GM18508 (cell line): ENCODE measurements at regions not wholly inside any gene's neighbourhood (a gene's known extent, or its start where the extent isn't known, plus 50 kb on each side); places are given as distances from the start of the nearest gene placed in this dataset.

Source experiments
- ATAC-seq: cut with Tn5 transposase; IDR thresholded peaks from one replicate; pipeline ENCODE4 v1.9.1; 2021; ENCODE audit warnings: moderate number of reproducible peaks; ENCODE audit not compliant: insufficient read depth, unreplicated experiment

DNA sequence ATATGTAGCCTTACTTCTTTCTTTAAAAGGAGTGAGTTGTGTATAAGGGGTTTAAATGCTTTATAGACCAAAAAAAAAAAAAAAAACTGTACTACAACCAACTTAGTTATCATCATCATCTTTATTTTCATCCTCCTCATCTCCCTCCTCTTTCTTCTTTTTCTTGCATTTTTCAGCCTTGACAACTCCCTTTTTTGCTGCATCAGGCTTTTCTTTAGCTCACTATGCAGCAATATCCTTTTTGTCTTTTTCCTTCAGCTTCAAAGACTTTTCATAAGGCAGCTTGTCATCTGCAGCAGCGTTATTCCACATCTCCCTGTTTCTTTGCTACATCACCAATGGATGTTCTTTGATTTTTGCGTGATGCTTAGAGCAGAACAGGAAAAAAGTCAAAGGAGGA, 526.0 kb downstream of the ZNF608 start:
- no peak for ATAC-seq

DNA sequence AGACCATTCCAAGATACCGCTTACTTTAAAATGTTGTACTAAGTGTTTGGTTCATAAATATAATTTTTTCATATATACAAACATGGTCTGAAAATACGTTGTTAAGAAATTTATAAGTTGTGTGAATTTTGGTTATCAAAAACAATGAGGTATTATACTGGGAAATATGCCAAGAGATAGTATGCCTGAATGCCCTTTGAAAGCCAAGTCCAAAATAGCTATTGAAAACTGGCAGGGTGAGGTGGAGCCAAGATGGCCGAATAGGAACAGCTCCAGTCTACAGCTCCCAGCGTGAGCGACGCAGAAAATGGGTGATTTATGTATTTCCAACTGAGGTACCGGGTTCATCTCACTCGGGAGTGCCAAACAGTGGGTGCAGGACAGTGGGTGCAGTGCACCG, 533.5 kb downstream of the ZNF608 start:
- ATAC-seq = no peak

- peak; percentile 79 for ATAC-seq
Observed at GRCh38 chr5:124210111-124210910, 536.1 kb downstream of the ZNF608 start.

GRCh38 chr5:124207118-124207517, 539.3 kb downstream of the ZNF608 start:
- ATAC-seq = no peak

DNA sequence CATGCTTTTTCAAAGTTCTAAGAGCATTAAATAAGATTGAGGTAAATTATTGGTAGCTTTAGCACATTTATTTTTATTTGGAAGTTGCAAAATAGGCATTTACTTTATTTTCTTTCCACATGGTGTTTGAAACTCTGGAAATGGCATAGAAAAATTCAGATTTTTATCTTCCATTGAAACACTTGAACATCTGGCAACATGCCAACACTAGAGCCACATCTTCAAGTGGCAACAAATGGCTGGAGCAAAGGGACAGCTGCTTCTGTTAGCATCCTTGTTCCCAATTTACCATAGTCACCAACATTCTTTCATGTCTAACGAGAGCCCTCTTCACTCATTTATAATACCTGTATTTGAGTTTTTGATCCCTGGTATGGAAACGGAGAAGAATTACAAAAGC, 539.9 kb downstream of the ZNF608 start:
- ATAC-seq = no peak

- ATAC-seq = no peak
Observed at GRCh38 chr5:124203303-124203702, 543.1 kb downstream of the ZNF608 start.

DNA sequence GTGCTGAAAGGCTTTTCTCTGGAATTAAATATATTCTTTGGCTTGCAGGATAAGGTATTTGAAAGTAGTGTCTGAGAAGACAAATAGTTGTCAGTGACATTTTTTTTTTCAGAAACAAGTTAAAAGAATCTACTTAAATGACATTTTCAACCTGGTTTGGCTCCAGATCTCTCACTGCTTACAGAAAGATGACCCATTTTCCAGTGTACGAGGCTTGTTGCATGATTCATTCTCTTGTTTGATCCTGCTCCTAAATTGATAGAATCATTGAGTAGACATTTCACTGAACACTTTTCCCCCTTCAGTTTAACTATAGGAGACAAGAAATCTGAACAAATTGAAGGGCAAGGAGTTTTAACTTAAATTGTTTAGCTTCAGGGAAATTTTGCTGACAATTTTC, 546.1 kb downstream of the ZNF608 start:
- no peak for ATAC-seq

GRCh38 chr5:124199893-124200292, 546.5 kb downstream of the ZNF608 start:
- ATAC-seq = no peak

DNA sequence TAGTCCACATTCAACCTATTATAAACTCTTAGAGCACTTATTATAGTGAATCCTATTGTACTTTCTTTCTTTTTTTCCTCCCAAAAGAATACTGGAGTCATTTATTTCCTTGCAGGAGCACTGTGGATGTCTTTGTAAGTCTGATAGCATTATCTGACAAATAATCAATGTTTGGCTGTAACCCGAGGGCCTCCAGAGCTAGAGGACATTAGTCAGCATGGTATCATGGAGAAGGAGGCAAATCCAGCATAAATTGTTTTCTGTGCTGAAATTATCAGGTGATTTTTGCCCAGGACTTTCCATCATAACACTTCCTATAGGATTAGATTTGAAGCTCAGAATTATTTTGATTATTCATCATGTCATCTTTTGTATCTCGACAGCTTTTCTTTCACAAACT, 551.0 kb downstream of the ZNF608 start:
- no peak for ATAC-seq

DNA sequence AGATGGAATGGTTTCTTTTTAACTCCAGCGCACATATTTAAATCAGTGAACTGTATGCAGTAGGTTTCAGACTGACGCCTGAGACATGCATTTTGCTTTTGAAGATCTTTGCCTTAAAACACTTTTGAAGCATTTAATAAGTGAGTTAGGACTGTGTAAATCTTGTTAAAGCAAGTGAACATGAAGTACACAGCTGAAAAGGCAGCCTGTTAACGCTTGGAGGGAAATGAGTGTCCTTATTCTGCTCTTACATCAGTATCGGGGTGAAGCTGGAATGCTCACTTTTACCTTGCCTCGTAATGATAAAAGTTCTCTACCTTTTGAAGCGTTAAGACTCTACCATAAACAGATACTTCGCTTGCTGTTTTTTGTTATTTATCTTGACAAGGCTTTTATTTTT, 552.2 kb downstream of the ZNF608 start:
- ATAC-seq = no peak

GRCh38 chr5:124193371-124193789, 553.1 kb downstream of the ZNF608 start:
- no peak for ATAC-seq

- no peak for ATAC-seq
Observed at GRCh38 chr5:124192716-124193115, 553.7 kb downstream of the ZNF608 start.

DNA sequence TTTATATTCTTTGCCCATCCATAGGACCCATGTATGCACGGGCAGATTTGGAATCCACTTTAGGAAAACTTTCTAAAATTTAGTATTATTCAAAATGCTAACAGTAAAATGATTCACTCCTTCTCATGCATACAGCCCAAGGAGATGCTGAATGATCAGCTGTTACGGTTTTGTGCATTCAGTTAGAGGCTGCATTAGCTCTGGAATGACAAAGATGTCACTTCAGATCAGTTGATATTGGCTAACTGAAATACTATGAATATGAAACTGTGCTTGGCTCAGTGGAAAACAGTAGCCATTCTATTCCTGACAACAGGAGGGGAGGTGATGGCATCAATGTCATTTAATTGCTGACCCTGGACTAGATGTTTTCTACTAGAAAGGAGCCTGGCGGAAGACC, 560.7 kb downstream of the ZNF608 start:
- ATAC-seq = no peak

GRCh38 chr5:124182133-124182532, 564.3 kb downstream of the ZNF608 start:
- no peak for ATAC-seq

DNA sequence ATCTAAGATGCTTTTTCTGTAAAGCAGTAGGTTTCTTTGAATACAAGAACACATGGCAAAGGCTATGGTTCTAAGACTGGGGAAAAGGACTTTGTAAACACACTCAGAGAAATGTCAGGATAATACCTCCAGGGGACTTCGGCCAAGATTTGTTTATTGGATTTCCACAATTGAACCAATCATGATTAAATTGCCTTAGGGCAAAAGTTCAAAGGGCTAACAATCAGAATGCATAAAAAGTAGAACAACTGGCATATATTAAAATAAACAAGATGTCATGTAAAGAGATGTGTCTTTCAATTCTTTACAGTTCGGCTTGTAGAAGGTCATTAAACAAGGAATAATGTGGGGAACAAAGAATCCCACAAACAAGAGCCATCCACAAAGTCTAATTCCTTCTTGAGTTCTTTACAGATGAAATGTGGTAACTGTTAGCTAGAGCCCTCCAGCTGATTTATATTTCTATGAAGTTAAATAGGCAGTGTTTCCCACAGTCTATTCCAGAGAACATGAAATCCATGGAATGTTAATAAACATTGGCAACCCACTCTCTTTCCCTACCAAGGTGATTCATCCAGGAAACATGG, 565.5 kb downstream of the ZNF608 start:
- no peak for ATAC-seq

GRCh38 chr5:124180299-124180874, 566.1 kb downstream of the ZNF608 start:
- no peak for ATAC-seq

DNA sequence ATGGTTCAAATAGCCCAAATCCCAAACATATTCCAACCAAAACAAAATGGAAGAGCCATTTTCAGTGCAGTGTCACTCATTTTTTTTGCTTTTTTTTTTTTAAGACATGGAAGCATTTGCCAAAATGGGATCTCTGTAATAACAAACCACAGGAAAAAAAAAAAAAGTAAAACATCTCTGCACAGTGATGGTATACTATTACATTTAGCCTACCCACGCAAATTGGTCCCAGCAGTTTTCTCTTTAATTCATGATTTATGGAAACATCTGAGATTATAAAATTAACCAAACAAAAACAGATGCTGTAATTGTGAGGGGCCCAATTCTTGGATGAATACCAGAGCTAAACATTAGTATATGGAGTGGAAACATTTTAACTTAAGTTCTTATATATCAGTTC, 566.6 kb downstream of the ZNF608 start:
- ATAC-seq = no peak

GRCh38 chr5:124178050-124178449, 568.4 kb downstream of the ZNF608 start:
- no peak for ATAC-seq

GRCh38 chr5:124176692-124177091, 569.7 kb downstream of the ZNF608 start:
- no peak for ATAC-seq

DNA sequence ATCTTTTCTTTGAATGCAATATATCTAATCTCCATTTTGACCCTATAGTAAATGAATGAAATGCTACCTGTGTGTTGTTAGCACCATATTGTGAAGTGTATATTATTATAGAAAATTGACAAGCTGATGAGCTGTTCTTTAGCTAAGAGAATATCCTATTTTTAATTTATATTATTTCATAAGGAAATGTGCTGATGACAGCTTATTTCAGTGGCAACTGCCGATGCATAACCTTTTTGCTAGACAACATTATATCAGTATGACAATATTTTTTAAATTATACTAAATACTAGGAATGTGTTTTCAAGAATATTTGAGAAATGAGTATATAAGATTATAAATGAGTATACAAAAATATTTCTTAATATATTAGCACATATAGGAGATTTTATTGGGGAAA, 573.1 kb downstream of the ZNF608 start:
- no peak for ATAC-seq

DNA sequence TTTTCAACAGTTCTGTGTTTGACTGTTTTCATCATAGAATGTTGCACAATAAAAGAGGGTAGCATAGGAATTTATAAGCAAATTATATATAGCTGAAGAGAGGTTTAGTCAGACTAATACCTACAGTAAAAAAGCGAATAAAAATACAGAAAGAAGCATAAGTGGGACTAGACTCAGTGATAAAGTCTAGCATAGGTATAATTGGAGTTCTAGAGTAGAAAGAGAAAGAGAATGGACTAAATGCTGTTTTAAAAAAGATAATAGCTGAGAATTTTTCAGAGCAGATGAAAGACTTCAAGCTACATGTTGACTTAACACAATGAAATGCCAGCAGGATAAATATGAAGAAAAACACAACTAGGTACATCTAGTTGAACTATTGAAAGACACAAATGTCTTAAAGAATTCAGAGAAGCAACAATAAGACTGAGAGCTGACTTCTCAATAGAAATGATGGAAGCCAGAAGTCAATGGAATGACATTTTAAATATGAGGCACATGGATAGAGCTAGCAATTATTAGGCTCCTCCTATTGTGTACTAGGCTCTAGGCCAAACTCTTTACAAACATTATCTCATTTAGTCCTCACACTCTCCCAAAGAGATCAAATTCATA, 573.9 kb downstream of the ZNF608 start:
- ATAC-seq = no peak
